ENCODE measurements at regions not wholly inside any gene's neighbourhood (a gene's known extent, or its start where the extent isn't known, plus 50 kb on each side); places are given as distances from the start of the nearest gene placed in this dataset.
A peak's percentile ranks its signal among the peaks of the same experiment; 100 is the strongest.
"Not testable (repeated sequence)": the region's sequence is repeated elsewhere in the genome, so short reads cannot be mapped to it uniquely, and the experiment has no call there.

DNA sequence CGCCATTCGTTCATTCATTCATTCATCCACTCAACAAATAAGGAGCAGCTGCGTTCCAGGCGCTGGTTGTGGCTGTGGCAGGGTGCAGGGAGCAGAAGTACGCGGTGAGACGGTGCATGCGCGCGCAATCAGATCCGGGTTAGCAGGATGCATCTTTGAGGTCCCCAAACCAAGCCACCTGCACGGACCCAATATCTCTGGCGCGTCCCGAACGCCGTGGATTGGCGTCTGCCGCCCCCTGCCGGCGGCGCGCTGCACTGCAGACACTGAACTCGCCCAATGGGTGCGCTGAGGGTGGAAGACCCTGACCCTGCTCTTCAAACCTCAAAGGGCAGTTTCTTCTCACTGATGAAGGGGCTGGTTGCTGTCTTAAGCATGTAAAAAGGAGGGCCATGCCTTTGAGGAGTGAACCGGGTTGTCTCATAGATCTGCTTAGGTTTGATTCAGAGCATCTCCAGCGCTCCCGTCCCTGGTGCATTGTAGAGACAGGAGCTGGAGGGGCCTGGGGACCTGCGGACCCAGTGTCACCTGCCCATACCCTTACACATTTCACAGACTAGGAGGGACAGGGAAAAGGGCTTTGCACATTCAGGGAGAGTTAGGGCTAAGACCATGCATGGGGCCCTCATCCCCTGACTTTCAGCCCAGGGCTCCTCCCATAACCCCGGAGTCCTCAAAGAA lies 102.5 kb downstream of the RAMP3 start:
- no peak overlapping the region for H3K4me3 ChIP-seq (ENCODE audit: low read depth, low read length)
- TF ChIP-seq, protein P1, sequence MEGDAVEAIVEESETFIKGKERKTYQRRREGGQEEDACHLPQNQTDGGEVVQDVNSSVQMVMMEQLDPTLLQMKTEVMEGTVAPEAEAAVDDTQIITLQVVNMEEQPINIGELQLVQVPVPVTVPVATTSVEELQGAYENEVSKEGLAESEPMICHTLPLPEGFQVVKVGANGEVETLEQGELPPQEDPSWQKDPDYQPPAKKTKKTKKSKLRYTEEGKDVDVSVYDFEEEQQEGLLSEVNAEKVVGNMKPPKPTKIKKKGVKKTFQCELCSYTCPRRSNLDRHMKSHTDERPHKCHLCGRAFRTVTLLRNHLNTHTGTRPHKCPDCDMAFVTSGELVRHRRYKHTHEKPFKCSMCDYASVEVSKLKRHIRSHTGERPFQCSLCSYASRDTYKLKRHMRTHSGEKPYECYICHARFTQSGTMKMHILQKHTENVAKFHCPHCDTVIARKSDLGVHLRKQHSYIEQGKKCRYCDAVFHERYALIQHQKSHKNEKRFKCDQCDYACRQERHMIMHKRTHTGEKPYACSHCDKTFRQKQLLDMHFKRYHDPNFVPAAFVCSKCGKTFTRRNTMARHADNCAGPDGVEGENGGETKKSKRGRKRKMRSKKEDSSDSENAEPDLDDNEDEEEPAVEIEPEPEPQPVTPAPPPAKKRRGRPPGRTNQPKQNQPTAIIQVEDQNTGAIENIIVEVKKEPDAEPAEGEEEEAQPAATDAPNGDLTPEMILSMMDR (IDR thresholded peaks at IDR 0.05; ENCODE audit: borderline replicate concordance, insufficient read depth, low read depth, low read length) = peak; percentile 99

DNA sequence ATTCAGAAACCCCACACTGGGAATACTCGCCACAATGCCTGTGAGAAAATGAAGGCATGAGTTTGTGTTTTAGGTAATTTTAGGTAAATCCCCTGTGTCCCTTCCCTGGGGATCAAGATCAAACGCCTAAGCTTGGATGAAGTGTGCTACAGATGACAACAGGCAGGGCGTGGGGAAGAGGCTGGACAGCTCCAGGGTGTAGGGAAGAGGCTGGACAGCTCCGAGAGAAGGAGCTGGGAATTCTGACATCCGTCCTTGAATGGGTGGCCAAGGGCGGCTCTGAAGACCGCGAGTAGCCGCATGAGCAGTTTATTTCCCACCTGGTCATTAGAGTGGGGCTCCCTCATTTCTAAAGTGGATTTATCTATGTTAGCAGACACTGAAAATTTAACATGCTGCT lies 109.7 kb downstream of the RAMP3 start:
- TF ChIP-seq, protein P1 (IDR thresholded peaks at IDR 0.05; ENCODE audit: borderline replicate concordance, insufficient read depth, low read depth, low read length) = no peak
- H3K4me3 ChIP-seq (ENCODE audit: low read depth, low read length) = no peak overlapping the region

DNA sequence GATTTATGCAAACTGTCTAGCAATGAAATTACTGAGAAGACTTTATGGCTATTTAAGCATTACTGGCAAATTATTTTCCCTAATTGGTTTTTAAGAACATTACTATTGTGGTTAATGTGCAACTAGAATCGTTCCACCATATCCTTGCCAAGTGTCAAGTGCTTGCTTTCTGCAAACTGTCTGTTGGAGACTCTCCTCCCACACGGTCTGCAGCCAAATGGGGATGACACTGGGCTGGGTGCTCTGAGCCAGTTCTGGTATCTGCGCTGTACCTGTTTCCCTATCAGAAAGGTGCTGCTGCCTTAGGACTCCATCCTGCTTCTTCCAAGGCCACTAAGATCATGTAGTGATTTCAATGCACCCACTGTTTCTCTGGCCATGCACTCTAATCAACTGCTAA lies 110.4 kb downstream of the RAMP3 start:
- TF ChIP-seq, protein P1 (IDR thresholded peaks at IDR 0.05; ENCODE audit: borderline replicate concordance, insufficient read depth, low read depth, low read length) = no peak
- H3K4me3 ChIP-seq (ENCODE audit: low read depth, low read length) = no peak overlapping the region

DNA sequence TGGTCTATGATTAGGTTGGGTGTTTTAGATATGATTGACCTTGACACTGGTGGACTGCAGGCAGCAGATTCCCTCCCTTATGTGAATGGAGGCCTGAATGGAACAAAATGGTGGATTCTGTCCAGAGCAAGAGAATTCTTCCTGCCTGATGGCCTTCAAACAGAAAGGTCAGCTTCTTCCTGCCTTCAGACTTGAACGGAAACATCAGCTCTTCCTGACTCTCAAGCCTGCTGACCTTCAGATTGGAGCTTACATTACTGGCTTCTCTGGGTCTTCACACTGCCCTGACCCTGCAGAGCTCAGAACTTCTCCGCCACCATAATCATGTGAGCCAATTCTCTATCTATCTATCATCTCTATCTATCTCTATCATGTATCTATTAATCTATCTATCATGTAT lies 111.6 kb downstream of the RAMP3 start:
- no peak overlapping the region for H3K4me3 ChIP-seq (ENCODE audit: low read depth, low read length)
- TF ChIP-seq, protein P1 (IDR thresholded peaks at IDR 0.05; ENCODE audit: borderline replicate concordance, insufficient read depth, low read depth, low read length) = no peak

DNA sequence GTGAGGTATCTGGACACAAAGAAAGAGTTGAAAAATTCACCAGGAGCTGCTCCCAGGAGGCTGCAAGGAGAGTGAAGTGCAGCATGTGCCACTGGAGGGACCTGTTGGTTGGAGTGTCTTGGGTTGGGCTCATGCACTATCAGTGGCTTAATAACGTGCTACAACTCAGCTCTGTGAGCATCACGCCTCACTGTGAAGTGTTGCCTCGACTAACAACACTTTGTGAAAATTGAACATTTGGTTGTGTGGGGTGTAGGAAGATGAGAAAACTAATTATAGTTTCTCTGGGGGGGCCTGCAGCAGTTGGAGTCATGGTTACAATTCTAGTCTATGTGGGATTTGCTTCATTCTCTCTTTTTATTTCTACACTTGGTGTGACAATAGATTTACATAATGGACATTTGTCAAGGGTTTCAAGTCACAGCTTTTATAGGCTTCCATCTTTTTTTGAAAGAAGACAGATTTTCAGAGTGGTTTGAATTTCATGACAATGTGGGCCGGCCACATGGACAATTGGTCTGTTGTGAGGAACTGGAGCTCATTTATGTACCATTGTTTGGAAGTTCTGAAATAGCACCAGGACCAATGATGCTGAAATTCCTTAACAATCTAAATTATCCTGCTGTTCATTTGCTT lies 121.3 kb downstream of the RAMP3 start:
- TF ChIP-seq, protein P1 (IDR thresholded peaks at IDR 0.05; ENCODE audit: borderline replicate concordance, insufficient read depth, low read depth, low read length) = no peak
- no peak overlapping the region for H3K4me3 ChIP-seq (ENCODE audit: low read depth, low read length)

DNA sequence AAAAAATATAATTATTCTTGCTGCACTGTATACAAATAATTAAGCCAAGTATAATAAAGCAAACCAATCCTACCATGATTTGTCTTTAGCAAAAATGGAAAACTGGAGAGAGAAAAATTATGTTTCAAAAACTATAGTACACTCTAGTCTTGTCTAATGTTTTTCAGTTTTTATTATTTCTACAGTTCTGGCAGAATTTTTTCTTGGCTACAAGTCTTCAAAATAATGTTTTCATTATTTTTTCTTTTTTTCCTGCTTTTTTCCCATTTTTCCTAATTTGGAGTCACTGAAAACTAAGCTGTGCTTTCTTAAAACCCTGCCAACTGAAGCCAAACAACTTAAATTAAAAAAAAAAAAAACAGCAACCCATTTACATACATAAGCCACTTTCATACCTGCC lies 132.0 kb downstream of the RAMP3 start:
- H3K4me3 ChIP-seq (ENCODE audit: low read depth, low read length) = not testable (repeated sequence)

DNA sequence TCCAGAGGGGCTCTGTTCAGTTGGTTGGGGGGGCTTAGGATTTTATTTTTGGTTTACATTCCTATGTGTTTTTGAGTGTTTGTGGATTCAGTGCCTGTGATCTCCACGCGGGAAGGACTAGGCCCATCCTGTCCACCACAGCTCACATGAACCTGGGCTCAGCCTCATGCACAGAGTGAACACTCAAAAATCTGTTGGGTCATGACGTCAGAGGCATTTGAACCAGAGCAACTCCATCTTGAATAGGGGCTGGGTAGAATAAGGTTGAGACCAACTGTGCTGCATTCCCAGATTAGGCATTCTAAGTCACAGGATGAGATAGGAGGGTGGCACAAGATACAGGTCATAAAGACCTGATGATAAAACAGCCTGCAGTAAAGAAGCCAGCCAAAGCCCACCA lies 133.3 kb downstream of the RAMP3 start:
- TF ChIP-seq, protein P1 (IDR thresholded peaks at IDR 0.05; ENCODE audit: borderline replicate concordance, insufficient read depth, low read depth, low read length) = no peak
- H3K4me3 ChIP-seq (ENCODE audit: low read depth, low read length) = no peak overlapping the region
